ENCODE measurements at regions not wholly inside any gene's neighbourhood (a gene's known extent, or its start where the extent isn't known, plus 50 kb on each side); places are given as distances from the start of the nearest gene placed in this dataset.

GRCh38 chr1:80915491-80915890, 885.2 kb upstream of the ADGRL2 start:
- H3K4me3 ChIP-seq (ENCODE audit: low read depth, low read length, poor library complexity, severe bottlenecking) = no peak overlapping the region
- no peak overlapping the region for H2AFZ ChIP-seq (ENCODE audit: low read length)
- H3K27ac ChIP-seq (ENCODE audit: low read depth, low read length, poor library complexity, severe bottlenecking) = no peak overlapping the region
- H3K9me3 ChIP-seq (ENCODE audit: low read length) = no peaks in the 10 kb centered on the region
- no peaks in the 10 kb centered on the region for H3K36me3 ChIP-seq (ENCODE audit: insufficient read depth, low read length)
- H3K9me2 ChIP-seq (ENCODE audit: low read depth, low read length) = no peaks in the 10 kb centered on the region
- no peaks in the 10 kb centered on the region for H3K27me3 ChIP-seq (ENCODE audit: insufficient read depth, low read length)
- H3K4me2 ChIP-seq (ENCODE audit: low read length) = no peak overlapping the region
- H3F3A ChIP-seq (ENCODE audit: insufficient read depth, low read length) = no peaks in the 10 kb centered on the region
- H3K9ac ChIP-seq (ENCODE audit: low read length) = no peak overlapping the region
- H3K79me2 ChIP-seq (ENCODE audit: insufficient read depth, low read length) = no peaks in the 10 kb centered on the region
- no peak for TF ChIP-seq EZH2 (IDR thresholded peaks at IDR 0.05; ENCODE audit: borderline replicate concordance, low read length)
- no peaks in the 10 kb centered on the region for H3K4me1 ChIP-seq (ENCODE audit: insufficient read depth, low read length, severe bottlenecking)
- no peaks in the 10 kb centered on the region for H4K20me1 ChIP-seq (ENCODE audit: insufficient read depth, low read length)

DNA sequence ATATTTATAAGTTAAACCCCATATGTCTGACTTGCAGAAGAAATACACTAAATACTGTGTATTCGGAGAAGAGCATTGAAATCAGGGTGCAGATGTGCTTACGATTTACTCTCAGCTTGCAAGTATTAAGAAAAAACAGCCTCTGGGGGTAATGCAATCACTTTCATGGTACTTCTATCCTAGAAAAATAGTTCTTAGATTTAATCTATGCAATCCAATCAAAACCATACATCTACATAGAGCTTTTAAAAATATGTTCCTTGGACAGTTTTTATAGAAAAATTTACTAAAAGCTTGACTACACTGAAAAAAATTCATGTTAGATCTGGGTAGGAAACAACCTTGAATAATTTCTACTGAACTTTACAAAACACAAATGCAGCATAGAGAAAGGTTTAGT, 890.3 kb upstream of the ADGRL2 start:
- no peaks in the 10 kb centered on the region for H3K36me3 ChIP-seq (ENCODE audit: insufficient read depth, low read length)
- no peaks in the 10 kb centered on the region for H3F3A ChIP-seq (ENCODE audit: insufficient read depth, low read length)

GRCh38 chr1:80909172-80909784, 891.5 kb upstream of the ADGRL2 start:
- Histone ChIP-seq H3K4me1 (ENCODE audit: insufficient read depth, low read length, severe bottlenecking) (no peaks in the 10 kb centered on the region), H3K9ac (ENCODE audit: low read length) (no peak overlapping the region), H3K9me3 (ENCODE audit: low read length) (no peaks in the 10 kb centered on the region), H3K4me3 (ENCODE audit: low read depth, low read length, poor library complexity, severe bottlenecking) (no peak overlapping the region), H4K20me1 (ENCODE audit: insufficient read depth, low read length) (no peaks in the 10 kb centered on the region), H3K36me3 (ENCODE audit: insufficient read depth, low read length) (no peaks in the 10 kb centered on the region), H3F3A (ENCODE audit: insufficient read depth, low read length) (no peaks in the 10 kb centered on the region), H2AFZ (ENCODE audit: low read length) (no peak overlapping the region), H3K27me3 (ENCODE audit: insufficient read depth, low read length) (no peaks in the 10 kb centered on the region), H3K27ac (ENCODE audit: low read depth, low read length, poor library complexity, severe bottlenecking) (no peak overlapping the region), H3K9me2 (ENCODE audit: low read depth, low read length) (no peaks in the 10 kb centered on the region), H3K4me2 (ENCODE audit: low read length) (no peak overlapping the region), H3K79me2 (ENCODE audit: insufficient read depth, low read length) (no peaks in the 10 kb centered on the region)
- TF ChIP-seq, protein P1, sequence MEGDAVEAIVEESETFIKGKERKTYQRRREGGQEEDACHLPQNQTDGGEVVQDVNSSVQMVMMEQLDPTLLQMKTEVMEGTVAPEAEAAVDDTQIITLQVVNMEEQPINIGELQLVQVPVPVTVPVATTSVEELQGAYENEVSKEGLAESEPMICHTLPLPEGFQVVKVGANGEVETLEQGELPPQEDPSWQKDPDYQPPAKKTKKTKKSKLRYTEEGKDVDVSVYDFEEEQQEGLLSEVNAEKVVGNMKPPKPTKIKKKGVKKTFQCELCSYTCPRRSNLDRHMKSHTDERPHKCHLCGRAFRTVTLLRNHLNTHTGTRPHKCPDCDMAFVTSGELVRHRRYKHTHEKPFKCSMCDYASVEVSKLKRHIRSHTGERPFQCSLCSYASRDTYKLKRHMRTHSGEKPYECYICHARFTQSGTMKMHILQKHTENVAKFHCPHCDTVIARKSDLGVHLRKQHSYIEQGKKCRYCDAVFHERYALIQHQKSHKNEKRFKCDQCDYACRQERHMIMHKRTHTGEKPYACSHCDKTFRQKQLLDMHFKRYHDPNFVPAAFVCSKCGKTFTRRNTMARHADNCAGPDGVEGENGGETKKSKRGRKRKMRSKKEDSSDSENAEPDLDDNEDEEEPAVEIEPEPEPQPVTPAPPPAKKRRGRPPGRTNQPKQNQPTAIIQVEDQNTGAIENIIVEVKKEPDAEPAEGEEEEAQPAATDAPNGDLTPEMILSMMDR (IDR thresholded peaks at IDR 0.05; ENCODE audit: low read length) = no peak
- TF ChIP-seq EZH2 (IDR thresholded peaks at IDR 0.05; ENCODE audit: borderline replicate concordance, low read length) = no peak

More for the DNA sequence above, 890.3 kb upstream of the ADGRL2 start:
- Histone ChIP-seq H3K4me3 (ENCODE audit: low read depth, low read length, poor library complexity, severe bottlenecking) (no peak overlapping the region), H2AFZ (ENCODE audit: low read length) (no peak overlapping the region), H3K4me2 (ENCODE audit: low read length) (no peak overlapping the region), H4K20me1 (ENCODE audit: insufficient read depth, low read length) (no peaks in the 10 kb centered on the region), H3K9me3 (ENCODE audit: low read length) (no peaks in the 10 kb centered on the region), H3K27ac (ENCODE audit: low read depth, low read length, poor library complexity, severe bottlenecking) (no peak overlapping the region), H3K4me1 (ENCODE audit: insufficient read depth, low read length, severe bottlenecking) (no peaks in the 10 kb centered on the region), H3K79me2 (ENCODE audit: insufficient read depth, low read length) (no peaks in the 10 kb centered on the region), H3K9ac (ENCODE audit: low read length) (no peak overlapping the region), H3K27me3 (ENCODE audit: insufficient read depth, low read length) (no peaks in the 10 kb centered on the region), H3K9me2 (ENCODE audit: low read depth, low read length) (no peaks in the 10 kb centered on the region)
- TF ChIP-seq EZH2 (IDR thresholded peaks at IDR 0.05; ENCODE audit: borderline replicate concordance, low read length) = no peak
- TF ChIP-seq, protein P1 (IDR thresholded peaks at IDR 0.05; ENCODE audit: low read length) = no peak

DNA sequence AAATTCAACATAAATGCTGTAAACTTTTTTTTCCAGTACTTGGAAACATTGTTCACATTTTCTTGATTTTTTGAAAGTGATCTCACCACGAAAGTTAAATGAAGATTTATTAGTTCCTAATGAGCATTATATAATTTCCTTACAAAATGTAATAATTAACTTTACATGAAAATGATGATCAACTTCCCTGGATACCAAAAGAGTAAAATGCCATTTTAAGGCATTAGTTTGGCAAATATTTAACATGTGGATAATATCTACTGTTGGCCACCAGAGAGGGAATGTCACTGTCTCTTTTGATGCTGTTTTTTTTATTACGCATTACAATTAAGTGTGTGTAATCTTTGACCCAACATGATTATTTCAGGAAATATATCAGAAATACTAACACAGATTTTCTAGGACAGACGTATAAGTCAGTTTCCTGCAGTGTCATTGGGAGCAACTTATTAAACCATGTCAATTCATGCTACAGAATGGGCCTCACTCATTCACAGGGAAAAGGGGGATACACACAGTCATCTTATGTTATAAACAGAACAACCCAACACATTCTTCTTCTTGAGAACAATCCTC, 903.9 kb upstream of the ADGRL2 start:
- Histone ChIP-seq H4K20me1 (ENCODE audit: insufficient read depth, low read length) (no peaks in the 10 kb centered on the region), H3K4me3 (ENCODE audit: low read depth, low read length, poor library complexity, severe bottlenecking) (no peak overlapping the region), H3K79me2 (ENCODE audit: insufficient read depth, low read length) (no peaks in the 10 kb centered on the region), H3K9me2 (ENCODE audit: low read depth, low read length) (no peaks in the 10 kb centered on the region), H3K4me2 (ENCODE audit: low read length) (no peak overlapping the region), H3K9ac (ENCODE audit: low read length) (no peak overlapping the region), H3K27me3 (ENCODE audit: insufficient read depth, low read length) (no peaks in the 10 kb centered on the region), H3F3A (ENCODE audit: insufficient read depth, low read length) (no peaks in the 10 kb centered on the region), H3K27ac (ENCODE audit: low read depth, low read length, poor library complexity, severe bottlenecking) (no peak overlapping the region), H3K36me3 (ENCODE audit: insufficient read depth, low read length) (no peaks in the 10 kb centered on the region), H3K4me1 (ENCODE audit: insufficient read depth, low read length, severe bottlenecking) (no peaks in the 10 kb centered on the region), H3K9me3 (ENCODE audit: low read length) (no peaks in the 10 kb centered on the region), H2AFZ (ENCODE audit: low read length) (no peak overlapping the region)
- TF ChIP-seq EZH2 (IDR thresholded peaks at IDR 0.05; ENCODE audit: borderline replicate concordance, low read length) = no peak
- TF ChIP-seq, protein P1 (IDR thresholded peaks at IDR 0.05; ENCODE audit: low read length) = no peak
